HCT116 (cell line): ENCODE measurements at regions not wholly inside any gene's neighbourhood (a gene's known extent, or its start where the extent isn't known, plus 50 kb on each side); places are given as distances from the start of the nearest gene placed in this dataset.

Experiments used
- ATAC-seq: fragments of 200-7000 bp; cut with Tn5 transposase; 2 replicates; pipeline ENCODE4 v1.9.1; 2020; ENCODE audit warnings: mild to moderate bottlenecking, moderate library complexity
- BruUV-seq: library from RNA; stranded (reverse); fragments of 400-500 nt; replicated peaks from 2 replicates; lab custom pipeline; 2021; lab: Mats Ljungman, UMichigan
- CTCF ChIA-PET: fragments of 300-600 bp; sonication (Branson Sonifier 250); formaldehyde crosslinking; loops from one replicate; lab custom pipeline; 2021; ENCODE audit warnings: antibody characterized with exemption; lab: Charles Lee
- POLR2A ChIA-PET: fragments of 300-600, 350-600 bp; sonication (Branson Sonifier 250); formaldehyde crosslinking; loops from one replicate; lab custom pipeline; 2021; ENCODE audit warnings: antibody characterized with exemption; lab: Charles Lee
- RAD21 ChIA-PET, 2 experiments: fragments of 300-600 bp; sonication (Branson Sonifier 250); formaldehyde crosslinking; loops; one replicate each; lab custom pipeline; 2023; ENCODE audit warnings: low total read pairs in 2 of 2; ENCODE audit not compliant: uncharacterized antibody in 2 of 2, unreplicated experiment in 2 of 2, low non-redundant PET in 1 of 2; lab: Charles Lee
- DNase-seq: peaks from one replicate; pipeline ENCODE4 v3.0.0-alpha.2; 2010; ENCODE audit warnings: low read depth, low spot score
- H2AFZ ChIP-seq: fragments of 200-600 bp; shearing (Covaris generic), sonication (generic); 2 replicates; pipeline ENCODE4 v1.6.1; 2017; ENCODE audit warnings: low read depth, mixed run types, mixed read lengths, antibody characterized with exemption, low read length; ENCODE audit not compliant: poor library complexity, severe bottlenecking
- H3K27ac ChIP-seq: 2 replicates; pipeline ENCODE4 v1.5.1; 2012; ENCODE audit warnings: low read depth, low read length
- H3K27me3 ChIP-seq: fragments of 200-600 bp; sonication (generic); 2 replicates; pipeline ENCODE4 v1.6.1; 2016; ENCODE audit warnings: mixed run types, low read length, mixed read lengths; ENCODE audit not compliant: insufficient read depth
- H3K36me3 ChIP-seq, 2 experiments: fragments of 200-500 bp in 1 of 2; fragments of 200-600 bp in 1 of 2; sonication (Bioruptor generic) in 1 of 2; sonication (generic) in 1 of 2; 2 replicates each; pipeline versions ENCODE4 v1.5.1 to v1.6.1; 2014 to 2016; ENCODE audit warnings: low read length in 2 of 2, inconsistent platforms in 1 of 2, mixed read lengths in 1 of 2, mixed run types in 1 of 2; ENCODE audit not compliant: insufficient read depth in 2 of 2, control insufficient read depth in 1 of 2
- H3K4me1 ChIP-seq, 2 experiments: fragments of 200-600 bp in 1 of 2; sonication (generic) in 1 of 2; 2 replicates each; pipeline versions ENCODE4 v1.5.1 to v1.6.1; 2012 to 2017; ENCODE audit warnings: low read length in 2 of 2, inconsistent platforms in 1 of 2, mild to moderate bottlenecking in 1 of 2, mixed read lengths in 1 of 2, mixed run types in 1 of 2, moderate library complexity in 1 of 2; ENCODE audit not compliant: insufficient read depth in 2 of 2, control insufficient read depth in 1 of 2
- H3K4me2 ChIP-seq: fragments of 200-600 bp; sonication (generic); 2 replicates; pipeline ENCODE4 v1.6.1; 2017; ENCODE audit warnings: mixed run types, low read length, mixed read lengths
- H3K4me3 ChIP-seq, 2 experiments: fragments of 200-600 bp in 1 of 2; sonication (generic) in 1 of 2; replicated peaks in 1 of 2; 2 replicates each; pipeline ENCODE4 v1.5.1; 2011 to 2016; ENCODE audit warnings: low read length in 2 of 2, control low read depth in 1 of 2, low read depth in 1 of 2, mild to moderate bottlenecking in 1 of 2, mixed read lengths in 1 of 2, mixed run types in 1 of 2
- H3K79me2 ChIP-seq: fragments of 200-600 bp; sonication (generic); 2 replicates; pipeline ENCODE4 v1.6.1; 2017; ENCODE audit warnings: mild to moderate bottlenecking, mixed run types, low read length, moderate library complexity, mixed read lengths; ENCODE audit not compliant: insufficient read depth
- H3K9ac ChIP-seq: fragments of 200-600 bp; sonication (generic); 2 replicates; pipeline ENCODE4 v1.6.1; 2016; ENCODE audit warnings: low read length, mixed read lengths
- H3K9me2 ChIP-seq: fragments of 200-600 bp; sonication (generic), shearing (Covaris generic); 2 replicates; pipeline ENCODE4 v1.6.1; 2017; ENCODE audit warnings: mixed run types, mild to moderate bottlenecking, moderate library complexity; ENCODE audit not compliant: insufficient read depth
- H3K9me3 ChIP-seq, 2 experiments: fragments of 200-500 bp in 1 of 2; fragments of 200-600 bp in 1 of 2; sonication (Bioruptor generic) in 1 of 2; sonication (generic) in 1 of 2; 2 replicates each; pipeline ENCODE4 v1.6.1; 2014 to 2017; ENCODE audit warnings: low read length in 2 of 2, mixed read lengths in 2 of 2, inconsistent platforms in 1 of 2, low read depth in 1 of 2, mild to moderate bottlenecking in 1 of 2, mixed run types in 1 of 2, moderate library complexity in 1 of 2; ENCODE audit not compliant: control insufficient read depth in 1 of 2, insufficient read depth in 1 of 2
- H4K20me1 ChIP-seq: fragments of 200-600 bp; sonication (generic), shearing (Covaris generic); 2 replicates; pipeline ENCODE4 v1.6.1; 2017; ENCODE audit warnings: mixed run types, mild to moderate bottlenecking, moderate library complexity; ENCODE audit not compliant: insufficient read depth
- ELF1 ChIP-seq: IDR thresholded peaks from 2 replicates; pipeline ENCODE4 v1.6.1; 2012; ENCODE audit warnings: low read depth, borderline replicate concordance
- EZH2 ChIP-seq: fragments of 200-600 bp; sonication (generic); IDR thresholded peaks from 2 replicates; pipeline ENCODE4 v1.6.1; 2017; ENCODE audit warnings: antibody characterized with exemption, mixed run types
- JUND ChIP-seq: IDR thresholded peaks from 2 replicates; pipeline ENCODE4 v1.6.1; 2012
- POLR2A ChIP-seq: IDR thresholded peaks from 2 replicates; pipeline ENCODE4 v1.7.0; 2011; ENCODE audit warnings: borderline replicate concordance; ENCODE audit not compliant: insufficient read depth, insufficient read length; ENCODE audit errors: extremely low read depth
- POLR2AphosphoS5 ChIP-seq: IDR thresholded peaks from 2 replicates; pipeline ENCODE4 v1.6.1; 2011; ENCODE audit warnings: mild to moderate bottlenecking, low read depth, low read length, moderate library complexity
- SP1 ChIP-seq: IDR thresholded peaks from 2 replicates; pipeline ENCODE4 v1.6.1; 2012; ENCODE audit warnings: low read depth
- TCF7L2 ChIP-seq: IDR thresholded peaks from 2 replicates; pipeline ENCODE4 v1.7.0; 2011; ENCODE audit warnings: borderline replicate concordance, inconsistent platforms; ENCODE audit not compliant: insufficient read depth, insufficient read length; ENCODE audit errors: extremely low read depth
- YY1 ChIP-seq: IDR thresholded peaks from 2 replicates; pipeline ENCODE4 v1.6.1; 2011; ENCODE audit warnings: low read length, low read depth, moderate library complexity, mild to moderate bottlenecking; ENCODE audit not compliant: insufficient replicate concordance; ENCODE audit errors: extremely low read depth
- ZNF274 ChIP-seq: fragments of 200-500 bp; sonication (Bioruptor generic); IDR thresholded peaks from 2 replicates; pipeline ENCODE4 v1.6.1; 2014; ENCODE audit warnings: mild to moderate bottlenecking, low read depth, low read length, inconsistent platforms
- intact Hi-C: fragments of 100-400 bp; cut with micrococcal nuclease; formaldehyde crosslinking; loops from 2 replicates; pipeline ENCODE4 v1.10.0; 2022
- TF ChIP-seq, protein P1 (sequence below), 3 experiments: fragments of 200-600 bp in 1 of 3; sonication (generic) in 1 of 3; IDR thresholded peaks in 2 of 3; conservative IDR thresholded peaks in 1 of 3; 2 replicates each; pipeline ENCODE4 v1.5.1; 2012 to 2017; ENCODE audit warnings: low read depth in 2 of 3, low read length in 2 of 3, antibody characterized with exemption in 1 of 3, borderline replicate concordance in 1 of 3, control low read depth in 1 of 3, mild to moderate bottlenecking in 1 of 3, mixed read lengths in 1 of 3, mixed run types in 1 of 3, moderate library complexity in 1 of 3; ENCODE audit not compliant: insufficient read depth in 1 of 3
- TF ChIP-seq, protein P2 (sequence below): IDR thresholded peaks from 2 replicates; pipeline ENCODE4 v1.6.1; 2012
- TF ChIP-seq, protein P3 (sequence below): IDR thresholded peaks from 2 replicates; pipeline ENCODE4 v1.6.1; 2011; ENCODE audit warnings: mild to moderate bottlenecking, low read length, moderate library complexity; ENCODE audit not compliant: insufficient replicate concordance; ENCODE audit errors: extremely low read depth

- CTCF ChIA-PET, result no interaction called here
- POLR2A ChIA-PET, result no interaction called here
- intact Hi-C loops, result no loop called here
- H2AFZ ChIP-seq, result no peak overlapping the region
- TF ChIP-seq, protein P1, sequence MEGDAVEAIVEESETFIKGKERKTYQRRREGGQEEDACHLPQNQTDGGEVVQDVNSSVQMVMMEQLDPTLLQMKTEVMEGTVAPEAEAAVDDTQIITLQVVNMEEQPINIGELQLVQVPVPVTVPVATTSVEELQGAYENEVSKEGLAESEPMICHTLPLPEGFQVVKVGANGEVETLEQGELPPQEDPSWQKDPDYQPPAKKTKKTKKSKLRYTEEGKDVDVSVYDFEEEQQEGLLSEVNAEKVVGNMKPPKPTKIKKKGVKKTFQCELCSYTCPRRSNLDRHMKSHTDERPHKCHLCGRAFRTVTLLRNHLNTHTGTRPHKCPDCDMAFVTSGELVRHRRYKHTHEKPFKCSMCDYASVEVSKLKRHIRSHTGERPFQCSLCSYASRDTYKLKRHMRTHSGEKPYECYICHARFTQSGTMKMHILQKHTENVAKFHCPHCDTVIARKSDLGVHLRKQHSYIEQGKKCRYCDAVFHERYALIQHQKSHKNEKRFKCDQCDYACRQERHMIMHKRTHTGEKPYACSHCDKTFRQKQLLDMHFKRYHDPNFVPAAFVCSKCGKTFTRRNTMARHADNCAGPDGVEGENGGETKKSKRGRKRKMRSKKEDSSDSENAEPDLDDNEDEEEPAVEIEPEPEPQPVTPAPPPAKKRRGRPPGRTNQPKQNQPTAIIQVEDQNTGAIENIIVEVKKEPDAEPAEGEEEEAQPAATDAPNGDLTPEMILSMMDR (IDR thresholded peaks at IDR 0.05 in 2 of 3, conservative IDR thresholded peaks at IDR 0.05 in 1 of 3; ENCODE audit: borderline replicate concordance in 1 of 3, insufficient read depth in 1 of 3, low read depth in 2 of 3, low read length in 2 of 3), result peak in 1 of 3 experiments; percentile 17; a peak in 1 of 6 replicates
- TF ChIP-seq POLR2AphosphoS5 (no peak), TCF7L2 (no peak), POLR2A (no peak)
- TF ChIP-seq, protein P2, sequence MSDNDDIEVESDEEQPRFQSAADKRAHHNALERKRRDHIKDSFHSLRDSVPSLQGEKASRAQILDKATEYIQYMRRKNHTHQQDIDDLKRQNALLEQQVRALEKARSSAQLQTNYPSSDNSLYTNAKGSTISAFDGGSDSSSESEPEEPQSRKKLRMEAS, result no peak
- peaks cover 0 to 8% of the 10 kb centered on the region in 2 experiments; a peak in 1 of 4 replicates for H3K4me1 ChIP-seq
- H3K27me3 ChIP-seq, result peaks cover 4% of the 10 kb centered on the region; the same call in 1 of the 2 replicates
- no peaks in the 10 kb centered on the region for H3K9me3 ChIP-seq
- H3K4me3 ChIP-seq, result no peak overlapping the region
- RAD21 ChIA-PET, result no interaction called here
- no peak overlapping the region for H3K9ac ChIP-seq
- H3K4me2 ChIP-seq, result no peak overlapping the region
- no TSS peak for BruUV-seq
- no peaks in the 10 kb centered on the region for H3K79me2 ChIP-seq
- ATAC-seq (no peak), DNase-seq (no peak)
- no peak overlapping the region for H3K27ac ChIP-seq
- H3K36me3 ChIP-seq, result no peaks in the 10 kb centered on the region
- H4K20me1 ChIP-seq, result no peaks in the 10 kb centered on the region
- no peaks in the 10 kb centered on the region for H3K9me2 ChIP-seq
Measured at GRCh38 chr1:22286491-22286890, 143.6 kb upstream of the WNT4 start.

DNA sequence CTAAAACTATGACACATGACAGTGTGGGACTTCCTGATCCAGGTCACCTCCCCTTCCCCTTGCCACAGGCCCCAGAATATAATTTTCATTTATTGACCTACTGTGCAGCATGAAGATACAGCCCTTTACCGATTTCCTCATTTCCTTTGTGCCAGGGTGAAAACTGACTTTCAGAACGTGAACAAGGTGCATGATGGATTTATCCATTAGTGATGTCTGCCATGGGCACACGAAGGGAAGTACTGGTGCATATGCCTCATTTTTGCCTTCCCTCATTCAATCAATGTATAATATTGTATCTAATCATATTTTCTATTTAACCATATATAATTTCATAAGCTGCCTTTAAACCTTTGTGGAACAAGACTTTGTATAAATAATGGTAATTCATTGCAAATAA, 144.4 kb upstream of the WNT4 start:
- Histone ChIP-seq H3K9me3 (no peaks in the 10 kb centered on the region), H3K4me2 (no peak overlapping the region), H4K20me1 (no peaks in the 10 kb centered on the region), H3K27ac (no peak overlapping the region), H3K36me3 (no peaks in the 10 kb centered on the region), H3K9ac (no peak overlapping the region), H3K4me3 (no peak overlapping the region), H3K9me2 (no peaks in the 10 kb centered on the region), H3K79me2 (no peaks in the 10 kb centered on the region), H3K27me3 (peaks cover 4% of the 10 kb centered on the region; the same call in 1 of the 2 replicates), H3K4me1 (peaks cover 0 to 8% of the 10 kb centered on the region in 2 experiments; a peak in 1 of 4 replicates), H2AFZ (no peak overlapping the region)
- POLR2A ChIA-PET, result no interaction called here
- no peak for DNase-seq
- RAD21 ChIA-PET, result no interaction called here
- BruUV-seq, result no TSS peak
- CTCF ChIA-PET, result no interaction called here
- TF ChIP-seq EZH2, result no peak
- no peak for TF ChIP-seq SP1
- TF ChIP-seq, protein P3, sequence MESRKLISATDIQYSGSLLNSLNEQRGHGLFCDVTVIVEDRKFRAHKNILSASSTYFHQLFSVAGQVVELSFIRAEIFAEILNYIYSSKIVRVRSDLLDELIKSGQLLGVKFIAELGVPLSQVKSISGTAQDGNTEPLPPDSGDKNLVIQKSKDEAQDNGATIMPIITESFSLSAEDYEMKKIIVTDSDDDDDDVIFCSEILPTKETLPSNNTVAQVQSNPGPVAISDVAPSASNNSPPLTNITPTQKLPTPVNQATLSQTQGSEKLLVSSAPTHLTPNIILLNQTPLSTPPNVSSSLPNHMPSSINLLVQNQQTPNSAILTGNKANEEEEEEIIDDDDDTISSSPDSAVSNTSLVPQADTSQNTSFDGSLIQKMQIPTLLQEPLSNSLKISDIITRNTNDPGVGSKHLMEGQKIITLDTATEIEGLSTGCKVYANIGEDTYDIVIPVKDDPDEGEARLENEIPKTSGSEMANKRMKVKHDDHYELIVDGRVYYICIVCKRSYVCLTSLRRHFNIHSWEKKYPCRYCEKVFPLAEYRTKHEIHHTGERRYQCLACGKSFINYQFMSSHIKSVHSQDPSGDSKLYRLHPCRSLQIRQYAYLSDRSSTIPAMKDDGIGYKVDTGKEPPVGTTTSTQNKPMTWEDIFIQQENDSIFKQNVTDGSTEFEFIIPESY, result no peak
- TF ChIP-seq ZNF274, result no peak
- no peak for TF ChIP-seq YY1
- TF ChIP-seq ELF1, result no peak
- TF ChIP-seq POLR2AphosphoS5, result no peak
- TF ChIP-seq, protein P2, result no peak
- TF ChIP-seq JUND, result no peak
- intact Hi-C loops, result no loop called here
- ATAC-seq, result no peak
